WTC11 (cell line): ENCODE measurements at regions not wholly inside any gene's neighbourhood (a gene's known extent, or its start where the extent isn't known, plus 50 kb on each side); places are given as distances from the start of the nearest gene placed in this dataset.

Experiments
- ATAC-seq: fragments of 200-7000 bp; cut with Tn5 transposase; 2 replicates; pipeline ENCODE4 v1.10.0; 2021; ENCODE audit warnings: mild to moderate bottlenecking, moderate library complexity
- CTCF ChIA-PET: fragments of 300-600 bp; sonication (Branson Sonifier 250); formaldehyde crosslinking; loops from one replicate; lab custom pipeline; 2021; ENCODE audit warnings: antibody characterized with exemption; lab: Charles Lee
- POLR2A ChIA-PET: fragments of 350-600 bp; sonication (Branson Sonifier 250); formaldehyde crosslinking; loops from one replicate; lab custom pipeline; 2021; ENCODE audit warnings: antibody characterized with exemption; lab: Charles Lee
- DNase-seq: peaks from one replicate; pipeline ENCODE4 v3.0.0; 2021; ENCODE audit warnings: low spot score
- H3K27ac Mint-ChIP-seq: 2 replicates; pipeline ENCODE4 v1.8.0; 2021; ENCODE audit warnings: mixed read lengths
- H3K27me3 Mint-ChIP-seq: 2 replicates; pipeline ENCODE4 v1.8.0; 2021; ENCODE audit warnings: low read depth, mild to moderate bottlenecking, moderate library complexity, mixed read lengths
- H3K36me3 Mint-ChIP-seq: 2 replicates; pipeline ENCODE4 v1.8.0; 2021; ENCODE audit warnings: mixed read lengths
- H3K4me1 Mint-ChIP-seq: 2 replicates; pipeline ENCODE4 v1.8.0; 2022; ENCODE audit warnings: mixed read lengths
- H3K4me3 Mint-ChIP-seq: 2 replicates; pipeline ENCODE4 v1.8.0; 2021; ENCODE audit warnings: mild to moderate bottlenecking, moderate library complexity, mixed read lengths
- H3K9me3 Mint-ChIP-seq: 2 replicates; pipeline ENCODE4 v1.8.0; 2021; ENCODE audit warnings: mixed read lengths
- ATF3 ChIP-seq: sonication (generic); formaldehyde crosslinking; conservative IDR thresholded peaks from 2 replicates; pipeline ENCODE4 v1.8.1; 2022; ENCODE audit warnings: mild to moderate bottlenecking, missing genetic modification reagents
- CDX4 ChIP-seq: fragments of 250-450 bp; sonication (Bioruptor Pico); IDR thresholded peaks from 2 replicates; pipeline ENCODE4 v1.9.0; 2021; ENCODE audit warnings: moderate library complexity, mild to moderate bottlenecking, inconsistent platforms, borderline replicate concordance
- ELF4 ChIP-seq: sonication (generic); formaldehyde crosslinking; IDR thresholded peaks from 2 replicates; pipeline ENCODE4 v1.8.1; 2022; ENCODE audit warnings: low read depth, mild to moderate bottlenecking, moderate library complexity, missing genetic modification reagents
- FOXP4 ChIP-seq: sonication (generic); formaldehyde crosslinking; IDR thresholded peaks from 2 replicates; pipeline ENCODE4 v1.8.0; 2022; ENCODE audit warnings: mild to moderate bottlenecking, missing genetic modification reagents
- IRF2 ChIP-seq: sonication (generic); formaldehyde crosslinking; IDR thresholded peaks from 2 replicates; pipeline ENCODE4 v1.8.0; 2022; ENCODE audit warnings: low read depth, missing genetic modification reagents, borderline replicate concordance
- KAT7 ChIP-seq: sonication (generic); formaldehyde crosslinking; IDR thresholded peaks from 2 replicates; pipeline ENCODE4 v1.8.1; 2023; ENCODE audit warnings: missing genetic modification reagents, mild to moderate bottlenecking, borderline replicate concordance
- MXD4 ChIP-seq: fragments of 250-450 bp; sonication (Bioruptor Pico); IDR thresholded peaks from 2 replicates; pipeline ENCODE4 v1.8.0; 2021; ENCODE audit warnings: mild to moderate bottlenecking, moderate library complexity, borderline replicate concordance
- MYBL2 ChIP-seq: sonication (generic); formaldehyde crosslinking; IDR thresholded peaks from 2 replicates; pipeline ENCODE4 v1.8.1; 2023; ENCODE audit warnings: mild to moderate bottlenecking, moderate library complexity, missing genetic modification reagents
- NR1H2 ChIP-seq: sonication (generic); formaldehyde crosslinking; IDR thresholded peaks from 2 replicates; pipeline ENCODE4 v1.9.0; 2021; ENCODE audit warnings: mild to moderate bottlenecking, moderate library complexity, missing genetic modification reagents
- PRDM15 ChIP-seq: sonication (generic); formaldehyde crosslinking; IDR thresholded peaks from 2 replicates; pipeline ENCODE4 v1.8.0; 2022; ENCODE audit warnings: missing genetic modification reagents
- PRRX2 ChIP-seq: fragments of 250-450 bp; sonication (Bioruptor Pico); IDR thresholded peaks from 2 replicates; pipeline ENCODE4 v1.8.0; 2021; ENCODE audit warnings: mild to moderate bottlenecking
- RELA ChIP-seq: sonication (generic); formaldehyde crosslinking; IDR thresholded peaks from 2 replicates; pipeline ENCODE4 v1.8.1; 2022; ENCODE audit warnings: missing genetic modification reagents, mild to moderate bottlenecking, borderline replicate concordance
- USF1 ChIP-seq: sonication (generic); formaldehyde crosslinking; IDR thresholded peaks from 2 replicates; pipeline ENCODE4 v1.8.0; 2022; ENCODE audit warnings: mild to moderate bottlenecking, missing genetic modification reagents
- ZNF281 ChIP-seq: sonication (generic); formaldehyde crosslinking; IDR thresholded peaks from 2 replicates; pipeline ENCODE4 v1.8.0; 2023; ENCODE audit warnings: mild to moderate bottlenecking, missing genetic modification reagents

- TF ChIP-seq ZNF281 (CRISPR knock-in tag), result no peak
- TF ChIP-seq FOXP4 (CRISPR knock-in tag), result peak; percentile 82
- no peak for TF ChIP-seq ELF4 (CRISPR knock-in tag)
- TF ChIP-seq RELA (CRISPR knock-in tag), result no peak
These were observed 94.6 kb downstream of the ZNF608 start (continued) for GRCh38 chr5:124651663-124652513.

- POLR2A ChIA-PET, result no interaction called here
These were observed 95.3 kb downstream of the ZNF608 start for GRCh38 chr5:124650951-124651662.

More at GRCh38 chr5:124650951-124651662, 95.3 kb downstream of the ZNF608 start:
- peaks cover 30% of the 10 kb centered on the region for H3K36me3 Mint-ChIP-seq
- peaks cover 57% of the 10 kb centered on the region for H3K4me1 Mint-ChIP-seq
- peak overlapping the region; percentile 63 for H3K4me3 Mint-ChIP-seq
- TF ChIP-seq USF1 (CRISPR knock-in tag) (no peak), KAT7 (no peak), NR1H2 (CRISPR knock-in tag) (no peak), MYBL2 (CRISPR knock-in tag) (no peak), IRF2 (CRISPR knock-in tag) (no peak), PRRX2 (CRISPR knock-in tag) (no peak), CDX4 (no peak), PRDM15 (no peak), MXD4 (CRISPR knock-in tag) (no peak), ATF3 (CRISPR knock-in tag) (no peak)
- H3K9me3 Mint-ChIP-seq, result no peaks in the 10 kb centered on the region
- no peak for DNase-seq
- H3K27ac Mint-ChIP-seq, result peak overlapping the region; percentile 39; the same call in 1 of the 2 replicates
- CTCF ChIA-PET, result no interaction called here
- ATAC-seq, result no peak
- H3K27me3 Mint-ChIP-seq, result no peaks in the 10 kb centered on the region
